IMR-90 (cell line): ENCODE measurements at regions not wholly inside any gene's neighbourhood (a gene's known extent, or its start where the extent isn't known, plus 50 kb on each side); places are given as distances from the start of the nearest gene placed in this dataset.
"Not testable (repeated sequence)": the region's sequence is repeated elsewhere in the genome, so short reads cannot be mapped to it uniquely, and the experiment has no call there.

ENCODE experiments used
- ATAC-seq: fragments of 200-7000 bp; cut with Tn5 transposase; 2 replicates; pipeline ENCODE4 v1.9.1; 2020; ENCODE audit warnings: low read depth, mild to moderate bottlenecking, moderate library complexity
- BruUV-seq: library from RNA; stranded (reverse); fragments of 400-500 nt; replicated peaks from 2 replicates; lab custom pipeline; 2021; lab: Mats Ljungman, UMichigan
- CTCF ChIA-PET: fragments of 300-600 bp; formaldehyde crosslinking; extraction: SDS; loops from one replicate; lab custom pipeline; 2021; ENCODE audit warnings: antibody characterized with exemption; lab: Yijun Ruan, JAX
- POLR2A ChIA-PET: fragments of 300-600 bp; sonication (Branson Sonifier 250); formaldehyde crosslinking; loops from one replicate; lab custom pipeline; 2022; ENCODE audit warnings: antibody characterized with exemption; ENCODE audit not compliant: unreplicated experiment; lab: Charles Lee
- DNase-seq: peaks from one replicate; pipeline ENCODE4 v3.0.0; 2013
- H2AFZ ChIP-seq: replicated peaks from 2 replicates; pipeline ENCODE3; 2013; ENCODE audit warnings: low read length, mild to moderate bottlenecking; ENCODE audit not compliant: poor library complexity
- H2AK5ac ChIP-seq: 2 replicates; pipeline ENCODE4 v1.6.1; 2013; ENCODE audit warnings: low read depth, low read length, inconsistent platforms
- H2AK9ac ChIP-seq: replicated peaks from 2 replicates; pipeline ENCODE3; 2013; ENCODE audit warnings: mild to moderate bottlenecking, low read depth, low read length, moderate library complexity; ENCODE audit not compliant: poor library complexity
- H2BK120ac ChIP-seq: 2 replicates; pipeline ENCODE4 v1.6.1; 2013; ENCODE audit warnings: low read depth, low read length, inconsistent platforms
- H2BK15ac ChIP-seq: 3 replicates; pipeline ENCODE4 v1.6.1; 2013; ENCODE audit warnings: low read depth, low read length, inconsistent platforms
- H2BK20ac ChIP-seq: 2 replicates; pipeline ENCODE4 v1.6.1; 2013; ENCODE audit warnings: low read depth, mild to moderate bottlenecking, inconsistent platforms, low read length, moderate library complexity
- H2BK5ac ChIP-seq: 2 replicates; pipeline ENCODE4 v1.6.1; 2013; ENCODE audit warnings: mild to moderate bottlenecking, low read depth, low read length, inconsistent platforms; ENCODE audit not compliant: poor library complexity, severe bottlenecking
- H3K14ac ChIP-seq: replicated peaks from 2 replicates; pipeline ENCODE4 v1.6.1; 2013; ENCODE audit warnings: low read depth, low read length, inconsistent platforms
- H3K18ac ChIP-seq: 2 replicates; pipeline ENCODE4 v1.6.1; 2013; ENCODE audit warnings: low read depth, low read length, control low read depth
- H3K23ac ChIP-seq: 2 replicates; pipeline ENCODE4 v1.6.1; 2013; ENCODE audit warnings: low read depth, low read length, inconsistent platforms
- H3K27ac ChIP-seq: 2 replicates; pipeline ENCODE4 v1.5.1; 2013; ENCODE audit warnings: mild to moderate bottlenecking, control low read depth, low read length; ENCODE audit not compliant: insufficient read depth
- H3K27me3 ChIP-seq: 2 replicates; pipeline ENCODE4 v1.6.1; 2013; ENCODE audit warnings: low read length; ENCODE audit not compliant: control insufficient read depth, insufficient read depth
- H3K36me3 ChIP-seq: 2 replicates; pipeline ENCODE4 v1.6.1; 2013; ENCODE audit warnings: low read length, mixed read lengths; ENCODE audit not compliant: control insufficient read depth, insufficient read depth
- H3K4ac ChIP-seq: 2 replicates; pipeline ENCODE4 v1.6.1; 2013; ENCODE audit warnings: low read depth, low read length, inconsistent platforms
- H3K4me1 ChIP-seq: 2 replicates; pipeline ENCODE4 v1.6.1; 2013; ENCODE audit warnings: low read length, mixed read lengths; ENCODE audit not compliant: control insufficient read depth, insufficient read depth
- H3K4me2 ChIP-seq: 2 replicates; pipeline ENCODE4 v1.6.1; 2013; ENCODE audit warnings: low read depth, mild to moderate bottlenecking, control low read depth, low read length, moderate library complexity
- H3K4me3 ChIP-seq: 2 replicates; pipeline ENCODE4 v1.5.1; 2013; ENCODE audit warnings: low read depth, mild to moderate bottlenecking, control low read depth, low read length, moderate library complexity; ENCODE audit not compliant: insufficient read depth
- H3K56ac ChIP-seq: 2 replicates; pipeline ENCODE4 v1.6.1; 2013; ENCODE audit warnings: low read length, inconsistent platforms; ENCODE audit not compliant: insufficient read depth; ENCODE audit errors: extremely low read depth
- H3K79me1 ChIP-seq, 2 experiments: 2 replicates each; pipeline ENCODE4 v1.6.1; 2013; ENCODE audit warnings: low read length in 2 of 2, inconsistent platforms in 1 of 2, low read depth in 1 of 2
- H3K9ac ChIP-seq: 2 replicates; pipeline ENCODE4 v1.6.1; 2013; ENCODE audit warnings: low read depth, low read length, control low read depth
- H3K9me1 ChIP-seq: 2 replicates; pipeline ENCODE4 v1.6.1; 2013; ENCODE audit warnings: low read length, inconsistent platforms; ENCODE audit not compliant: insufficient read depth
- H3K9me3 ChIP-seq: 2 replicates; pipeline ENCODE4 v1.6.1; 2013; ENCODE audit warnings: low read length; ENCODE audit not compliant: control insufficient read depth, insufficient read depth
- H4K20me1 ChIP-seq: 2 replicates; pipeline ENCODE4 v1.6.1; 2013; ENCODE audit warnings: low read length, inconsistent platforms; ENCODE audit not compliant: insufficient read depth
- H4K5ac ChIP-seq: 2 replicates; pipeline ENCODE4 v1.6.1; 2013; ENCODE audit warnings: mild to moderate bottlenecking, low read depth, low read length, control low read depth
- H4K8ac ChIP-seq, 2 experiments: 2 replicates each; pipeline ENCODE4 v1.6.1; 2013; ENCODE audit warnings: low read depth in 2 of 2, low read length in 2 of 2, control low read depth in 1 of 2, inconsistent platforms in 1 of 2
- H4K91ac ChIP-seq: 2 replicates; pipeline ENCODE4 v1.6.1; 2013; ENCODE audit warnings: low read depth, low read length, inconsistent platforms; ENCODE audit not compliant: insufficient read depth
- BHLHE40 ChIP-seq: fragments of 150-350 bp; IDR thresholded peaks from 2 replicates; pipeline ENCODE4 v1.6.1; 2016; ENCODE audit warnings: mild to moderate bottlenecking, low read depth, low read length
- CEBPB ChIP-seq: IDR thresholded peaks from 2 replicates; pipeline ENCODE4 v1.6.1; 2012; ENCODE audit warnings: low read depth, low read length, improper control_type of control experiment
- MAZ ChIP-seq: IDR thresholded peaks from 2 replicates; pipeline ENCODE4 v1.6.1; 2012; ENCODE audit warnings: low read depth, mild to moderate bottlenecking, low read length, improper control_type of control experiment, moderate library complexity, borderline replicate concordance
- NFE2L2 ChIP-seq: fragments of 150-350 bp; IDR thresholded peaks from 2 replicates; pipeline ENCODE4 v1.6.1; 2016; ENCODE audit warnings: low read depth, mild to moderate bottlenecking, low read length
- RCOR1 ChIP-seq: IDR thresholded peaks from 2 replicates; pipeline ENCODE4 v1.6.1; 2012; ENCODE audit warnings: mild to moderate bottlenecking, low read length, improper control_type of control experiment; ENCODE audit not compliant: insufficient replicate concordance
- SMC3 ChIP-seq: fragments of 150-350 bp; IDR thresholded peaks from 2 replicates; pipeline ENCODE4 v1.6.1; 2016; ENCODE audit warnings: low read depth, mild to moderate bottlenecking, antibody characterized with exemption, low read length, moderate library complexity
- WGBS, 2 experiments: methylation state at CpG; one replicate each; pipeline versions ENCODE4 v1.1.5 to v1.1.7; 2013; ENCODE audit warnings: missing lambda C conversion rate in 2 of 2; ENCODE audit not compliant: insufficient read length in 1 of 2; ENCODE audit errors: extremely low coverage in 2 of 2; 5-methylcytosine and 5-hydroxymethylcytosine counted together
- dilution Hi-C: fragments of 300-500 bp; cut with HindIII; formaldehyde crosslinking; loops from one replicate; pipeline ENCODE4 v1.14.3; 2018; ENCODE audit warnings: low sequenced_read_pairs; ENCODE audit not compliant: unreplicated experiment
- in situ Hi-C: fragments of 300-500 bp; cut with MboI; formaldehyde crosslinking; loops from 3 replicates; pipeline ENCODE4 v1.14.3; 2019; ENCODE audit warnings: low sequenced_read_pairs, inconsistent platforms, mixed read lengths
- intact Hi-C: fragments of 100-400 bp; cut with micrococcal nuclease; formaldehyde crosslinking; loops from 2 replicates; pipeline ENCODE4 v1.10.0; 2022
- TF ChIP-seq, protein P1 (sequence below): fragments of 150-350 bp; IDR thresholded peaks from 2 replicates; pipeline ENCODE4 v1.6.1; 2016; ENCODE audit warnings: low read depth, mild to moderate bottlenecking, low read length, moderate library complexity, borderline replicate concordance
- TF ChIP-seq, protein P2 (sequence below): fragments of 150-350 bp; IDR thresholded peaks from 2 replicates; pipeline ENCODE4 v1.6.1; 2017; ENCODE audit warnings: mild to moderate bottlenecking, antibody characterized with exemption, low read length, low read depth

DNA sequence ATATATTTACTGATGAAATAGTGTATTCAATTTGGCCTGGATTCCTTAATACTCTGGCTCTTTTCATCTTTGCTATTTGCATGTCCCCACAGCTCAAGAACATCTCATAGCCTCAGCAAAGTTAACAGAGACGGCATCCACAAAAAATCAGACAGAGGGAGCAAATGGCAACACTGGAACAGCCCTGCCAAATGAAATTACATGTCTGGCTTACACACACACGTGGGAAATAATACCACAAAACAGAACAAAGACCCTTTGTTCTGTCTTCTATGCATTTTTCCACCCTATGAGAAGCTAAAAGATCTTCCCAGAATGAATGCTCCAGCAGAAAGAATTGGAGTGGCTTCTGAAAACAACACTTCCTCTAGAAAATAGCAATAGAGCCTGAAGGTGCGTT, 139.5 kb downstream of the ALOX5 start:
- BruUV-seq, result no TSS peak
- Histone ChIP-seq H3K36me3 (no peaks in the 10 kb centered on the region), H2BK15ac (no peak overlapping the region), H3K27me3 (no peaks in the 10 kb centered on the region), H3K56ac (no peak overlapping the region), H3K9me3 (no peaks in the 10 kb centered on the region), H2AK9ac (no peak overlapping the region), H3K9ac (no peak overlapping the region), H2AK5ac (no peak overlapping the region), H2BK120ac (no peak overlapping the region), H3K4ac (no peak overlapping the region), H3K79me1 (peaks cover 1 to 3% of the 10 kb centered on the region in 2 experiments; a peak in 2 of 4 replicates), H2BK5ac (no peak overlapping the region), H3K9me1 (no peaks in the 10 kb centered on the region), H3K18ac (no peak overlapping the region), H3K4me3 (no peak overlapping the region), H3K27ac (no peak overlapping the region), H3K4me1 (0 out of 2 replicates have a peak, but pooled peaks cover 5% of the 10 kb centered on the region), H4K91ac (no peak overlapping the region), H2AFZ (no peak overlapping the region), H2BK20ac (no peak overlapping the region), H4K20me1 (no peaks in the 10 kb centered on the region), H3K14ac (no peak overlapping the region), H3K23ac (no peak overlapping the region), H4K5ac (no peak overlapping the region), H3K4me2 (no peak overlapping the region), H4K8ac (no peak overlapping the region)
- intact Hi-C loops (no loop called here), dilution Hi-C loops (no loop called here), in situ Hi-C loops (no loop called here)
- ATAC-seq (no peak), DNase-seq (no peak)
- TF ChIP-seq, protein P1, sequence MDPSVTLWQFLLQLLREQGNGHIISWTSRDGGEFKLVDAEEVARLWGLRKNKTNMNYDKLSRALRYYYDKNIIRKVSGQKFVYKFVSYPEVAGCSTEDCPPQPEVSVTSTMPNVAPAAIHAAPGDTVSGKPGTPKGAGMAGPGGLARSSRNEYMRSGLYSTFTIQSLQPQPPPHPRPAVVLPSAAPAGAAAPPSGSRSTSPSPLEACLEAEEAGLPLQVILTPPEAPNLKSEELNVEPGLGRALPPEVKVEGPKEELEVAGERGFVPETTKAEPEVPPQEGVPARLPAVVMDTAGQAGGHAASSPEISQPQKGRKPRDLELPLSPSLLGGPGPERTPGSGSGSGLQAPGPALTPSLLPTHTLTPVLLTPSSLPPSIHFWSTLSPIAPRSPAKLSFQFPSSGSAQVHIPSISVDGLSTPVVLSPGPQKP, result no peak
- TF ChIP-seq SMC3 (no peak), NFE2L2 (no peak), BHLHE40 (no peak), RCOR1 (no peak), CEBPB (no peak), MAZ (no peak)
- TF ChIP-seq, protein P2, sequence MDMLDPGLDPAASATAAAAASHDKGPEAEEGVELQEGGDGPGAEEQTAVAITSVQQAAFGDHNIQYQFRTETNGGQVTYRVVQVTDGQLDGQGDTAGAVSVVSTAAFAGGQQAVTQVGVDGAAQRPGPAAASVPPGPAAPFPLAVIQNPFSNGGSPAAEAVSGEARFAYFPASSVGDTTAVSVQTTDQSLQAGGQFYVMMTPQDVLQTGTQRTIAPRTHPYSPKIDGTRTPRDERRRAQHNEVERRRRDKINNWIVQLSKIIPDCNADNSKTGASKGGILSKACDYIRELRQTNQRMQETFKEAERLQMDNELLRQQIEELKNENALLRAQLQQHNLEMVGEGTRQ, result no peak
- WGBS, 2 experiments, result no CpG with 5 or more reads among the region's 3 CpGs
- POLR2A ChIA-PET, result no interaction called here
- CTCF ChIA-PET, result no interaction called here

DNA sequence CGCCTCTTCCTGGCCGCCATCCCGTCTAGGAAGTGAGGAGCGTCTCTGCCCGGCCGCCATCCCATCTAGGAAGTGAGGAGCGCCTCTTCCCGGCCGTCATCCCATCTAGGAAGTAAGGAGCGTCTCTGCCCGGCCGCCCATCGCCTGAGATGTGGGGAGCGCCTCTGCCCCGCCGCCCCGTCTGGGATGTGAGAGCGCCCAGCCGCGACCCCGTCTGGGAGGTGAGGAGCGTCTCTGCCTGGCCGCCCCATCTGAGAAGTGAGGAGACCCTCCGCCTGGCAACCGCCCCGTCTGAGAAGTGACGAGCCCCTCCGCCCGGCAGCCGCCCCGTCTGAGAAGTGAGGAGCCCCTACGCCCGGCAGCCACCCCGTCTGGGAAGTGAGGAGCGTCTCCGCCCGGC, 137.9 kb downstream of the ALOX5 start:
- H4K20me1 ChIP-seq, BruUV-seq, CTCF ChIA-PET: not testable (repeated sequence)

More for the DNA sequence above, 137.9 kb downstream of the ALOX5 start:
- H3K9me3 ChIP-seq, H3K9ac ChIP-seq, H2AK9ac ChIP-seq, H3K56ac ChIP-seq, H4K8ac ChIP-seq, H3K23ac ChIP-seq, H3K27ac ChIP-seq, H4K5ac ChIP-seq, in situ Hi-C loops, H3K4ac ChIP-seq, H3K36me3 ChIP-seq, dilution Hi-C loops, intact Hi-C loops, H4K91ac ChIP-seq, H3K18ac ChIP-seq, H3K79me1 ChIP-seq, H3K4me3 ChIP-seq, H3K4me2 ChIP-seq, H2AK5ac ChIP-seq, DNase-seq, ATAC-seq, H3K9me1 ChIP-seq, H3K27me3 ChIP-seq, H3K4me1 ChIP-seq, H3K14ac ChIP-seq, POLR2A ChIA-PET, H2BK15ac ChIP-seq, H2BK5ac ChIP-seq, H2AFZ ChIP-seq, H2BK120ac ChIP-seq, H2BK20ac ChIP-seq: not testable (repeated sequence)
- no CpG with 5 or more reads among the region's 37 CpGs for WGBS, 2 experiments
